GM12801 (cell line): ENCODE measurements at regions not wholly inside any gene's neighbourhood (a gene's known extent, or its start where the extent isn't known, plus 50 kb on each side); places are given as distances from the start of the nearest gene placed in this dataset.
A peak's percentile ranks its signal among the peaks of the same experiment; 100 is the strongest.

Experiments used
- CTCF ChIP-seq: IDR thresholded peaks from one replicate; pipeline ENCODE4 v1.5.1; 2011; ENCODE audit warnings: control low read depth; ENCODE audit not compliant: insufficient read length; ENCODE audit errors: extremely low read depth

GRCh38 chr15:70513819-70514218 lies 249.5 kb downstream of the UACA start:
- no peak for TF ChIP-seq CTCF

- peak; percentile 83 for TF ChIP-seq CTCF
Observed at GRCh38 chr15:70512772-70513362, 250.5 kb downstream of the UACA start.

- TF ChIP-seq CTCF = no peak
Observed at GRCh38 chr15:70510433-70510832, 252.9 kb downstream of the UACA start.

GRCh38 chr15:70509731-70510143 lies 253.6 kb downstream of the UACA start:
- TF ChIP-seq CTCF = no peak

GRCh38 chr15:70509282-70509662 lies 254.1 kb downstream of the UACA start:
- TF ChIP-seq CTCF = no peak

- TF ChIP-seq CTCF = no peak
Observed at GRCh38 chr15:70508561-70509281, 254.6 kb downstream of the UACA start.

- TF ChIP-seq CTCF = no peak
Observed at GRCh38 chr15:70507772-70508371, 255.5 kb downstream of the UACA start.
